GM19238 (cell line): ENCODE measurements at regions not wholly inside any gene's neighbourhood (a gene's known extent, or its start where the extent isn't known, plus 50 kb on each side); places are given as distances from the start of the nearest gene placed in this dataset.

ENCODE experiments used
- DNase-seq: peaks from one replicate; pipeline ENCODE4 v3.0.0; 2011; ENCODE audit warnings: low spot score; ENCODE audit not compliant: insufficient read length

DNA sequence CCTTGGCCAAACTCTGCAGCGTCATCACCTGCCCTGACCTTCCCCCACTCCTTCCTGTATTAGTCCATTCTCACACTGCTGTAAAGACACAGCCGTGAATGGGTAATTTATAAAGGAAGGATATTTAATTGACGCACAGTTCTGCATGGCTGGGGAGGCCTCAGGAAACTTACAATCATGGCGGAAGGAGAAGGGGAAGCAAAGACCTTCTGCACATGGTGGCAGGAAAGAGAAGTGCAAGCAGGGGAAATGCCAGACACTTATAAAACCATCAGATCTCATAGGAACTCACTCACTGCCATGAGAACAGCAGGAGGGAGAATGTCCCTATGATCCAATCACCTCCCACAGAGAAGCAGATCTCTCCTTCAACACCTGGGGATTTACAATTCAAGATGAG lies 408.5 kb downstream of the PTPRU start:
- DNase-seq = no peak

DNA sequence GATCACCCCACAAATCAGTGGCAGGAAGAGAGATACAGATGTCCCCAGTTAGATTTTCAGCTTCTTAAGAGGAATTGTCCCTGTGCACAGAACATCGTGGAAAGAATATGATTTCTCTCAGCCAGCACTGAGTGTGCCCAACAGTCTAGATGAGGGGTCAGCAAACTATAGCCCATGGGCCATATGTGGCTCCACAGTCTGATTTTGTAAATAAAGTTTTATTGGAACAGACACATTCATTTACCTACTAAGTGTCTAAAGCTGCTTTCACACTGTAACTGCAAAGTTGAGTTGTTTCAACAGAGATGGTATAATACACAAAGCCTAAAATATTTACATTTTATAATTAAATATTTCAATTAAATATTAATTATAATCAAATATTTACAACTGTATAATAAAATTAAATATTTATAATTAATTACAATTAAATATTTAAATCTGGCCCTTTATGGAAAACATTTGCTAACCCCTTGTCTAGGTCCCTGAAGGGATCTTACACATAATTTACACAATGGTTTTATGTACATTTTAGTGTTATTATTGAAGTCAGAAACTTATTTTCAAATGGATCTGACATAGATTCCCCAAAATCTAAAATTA lies 407.6 kb downstream of the PTPRU start:
- DNase-seq = no peak

DNA sequence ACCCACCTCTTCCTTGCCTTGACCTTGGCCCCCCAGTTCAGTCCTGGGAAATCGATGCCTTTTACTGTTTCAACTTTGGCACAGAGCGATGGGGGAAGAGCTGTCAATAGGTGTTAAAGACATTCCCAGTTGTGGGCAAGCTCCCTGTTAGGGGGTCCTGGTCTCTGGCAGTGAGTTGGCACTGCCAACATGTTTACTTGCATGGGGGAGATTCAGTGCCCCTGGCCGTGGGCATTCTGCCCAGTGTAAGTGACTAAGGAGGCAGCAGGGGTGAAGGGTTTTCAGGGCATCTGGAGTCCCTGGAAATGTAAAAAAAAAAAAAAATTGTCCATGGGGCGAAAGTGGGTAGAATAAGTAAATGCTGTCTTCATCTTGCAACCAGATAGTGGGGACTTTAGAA lies 407.0 kb downstream of the PTPRU start:
- DNase-seq = no peak

DNA sequence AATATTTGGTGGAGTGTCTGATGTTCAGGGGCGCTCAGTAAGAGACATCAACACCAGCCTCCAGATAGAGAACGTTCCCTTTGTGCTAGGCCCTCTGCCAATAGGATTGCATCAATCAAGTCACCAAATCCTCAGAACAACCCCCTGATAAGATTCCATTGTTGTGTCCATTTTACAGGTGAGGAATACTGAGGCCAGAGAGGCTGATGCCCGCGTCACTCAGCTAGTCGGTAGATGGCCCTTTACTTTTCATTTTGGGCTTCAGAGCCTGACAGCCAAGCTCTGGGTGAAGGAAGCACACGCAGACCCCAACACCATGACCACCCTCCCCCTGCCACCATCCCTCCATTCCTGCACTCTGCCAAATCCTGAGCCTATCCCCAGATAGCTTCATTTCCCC lies 406.2 kb downstream of the PTPRU start:
- DNase-seq = no peak

DNA sequence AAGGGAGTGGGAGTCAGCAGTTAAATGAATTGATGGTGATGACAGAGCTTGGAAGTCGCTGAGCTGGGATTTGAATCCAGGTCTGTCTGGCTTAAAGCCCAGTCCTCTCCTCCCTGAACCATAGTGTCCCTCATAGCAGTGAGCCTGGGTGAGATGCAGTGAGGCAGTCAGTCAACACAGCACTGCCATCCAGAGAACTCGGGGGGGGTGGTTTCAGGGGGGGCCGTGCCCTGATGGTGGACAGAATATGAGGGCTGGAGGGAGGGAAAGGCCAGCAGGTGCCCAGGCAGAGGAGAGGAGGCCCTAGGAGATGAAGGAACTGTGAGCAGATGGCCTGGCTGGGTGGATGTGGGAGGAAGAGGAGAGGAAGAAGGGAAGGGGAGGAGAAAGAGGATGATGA lies 405.6 kb downstream of the PTPRU start:
- no peak for DNase-seq

DNA sequence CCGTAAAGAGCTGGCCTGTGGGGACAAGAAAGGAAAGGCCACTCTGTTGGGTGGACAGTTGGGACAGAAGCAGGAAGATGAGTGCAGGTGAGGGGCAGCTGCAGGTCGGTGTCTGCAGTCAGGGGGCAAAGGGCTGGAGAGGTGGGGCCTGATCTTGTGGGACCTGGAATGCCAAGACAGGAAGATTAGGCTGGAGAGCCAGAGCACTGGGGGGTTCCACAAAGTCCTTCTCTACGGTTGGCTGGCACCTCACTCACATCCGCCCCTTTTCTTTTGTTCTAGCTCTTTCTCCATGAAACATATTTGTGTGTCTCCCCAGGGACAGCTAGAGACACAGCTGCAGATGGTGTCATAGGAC lies 404.1 kb downstream of the PTPRU start:
- no peak for DNase-seq

DNA sequence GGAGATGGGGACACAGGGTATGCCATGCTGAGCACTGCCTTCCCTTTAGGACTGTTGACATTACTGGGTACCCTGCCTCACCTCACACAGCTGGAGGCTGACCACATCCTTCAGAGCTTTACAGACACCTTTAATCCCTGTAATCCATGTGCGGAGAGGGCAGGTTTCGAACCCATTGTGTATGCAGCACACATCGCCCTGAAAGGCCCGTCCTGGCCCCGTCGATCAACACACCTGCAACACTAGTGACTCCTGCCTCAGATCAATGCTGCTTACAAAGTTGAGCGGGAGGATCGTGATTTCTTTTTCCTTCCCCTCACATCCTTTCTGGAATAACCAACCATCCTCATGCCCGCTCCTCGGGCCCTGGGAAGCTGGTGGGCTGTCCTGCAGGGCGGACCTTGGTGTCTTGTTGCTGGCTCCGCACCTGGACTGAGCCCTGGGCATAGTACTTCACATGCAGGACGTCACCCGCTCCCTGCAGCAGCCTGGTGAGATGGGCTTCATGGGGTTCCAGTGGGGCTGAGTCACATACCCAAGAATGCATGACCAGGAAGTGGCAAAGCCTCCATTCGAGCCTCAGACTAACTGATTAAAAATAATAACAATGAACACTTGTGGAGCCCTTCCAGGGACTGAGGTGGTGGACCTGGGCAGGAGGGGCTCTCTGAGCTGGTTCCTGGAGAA lies 403.6 kb downstream of the PTPRU start:
- DNase-seq = no peak

DNA sequence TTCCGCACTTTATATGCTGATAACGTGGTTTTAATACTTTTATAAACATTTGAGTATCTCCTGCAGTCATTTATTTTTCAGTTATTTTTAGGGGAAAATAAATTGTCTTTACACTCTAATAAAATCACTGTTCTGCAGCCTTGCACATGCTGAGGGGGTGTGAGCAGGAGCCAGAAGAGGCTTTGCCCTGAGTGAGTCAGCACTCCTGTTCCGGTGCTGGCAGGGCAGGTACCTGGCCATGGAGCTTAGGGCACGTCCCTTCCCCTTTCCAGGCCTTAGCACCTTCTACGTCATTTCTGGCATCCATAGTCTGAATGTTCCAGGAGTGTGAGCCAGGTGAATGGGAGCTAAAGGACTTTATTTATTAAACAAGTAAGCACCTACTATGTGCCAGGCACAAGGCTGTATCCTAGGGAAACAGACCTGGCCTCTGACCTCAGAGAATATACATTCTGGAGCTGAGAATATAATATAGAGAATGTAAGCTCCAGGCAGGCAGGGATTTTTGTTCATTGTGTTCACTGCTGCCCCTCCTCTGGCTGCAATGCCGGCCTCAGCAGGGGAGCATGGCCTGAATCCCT lies 402.9 kb downstream of the PTPRU start:
- no peak for DNase-seq

DNA sequence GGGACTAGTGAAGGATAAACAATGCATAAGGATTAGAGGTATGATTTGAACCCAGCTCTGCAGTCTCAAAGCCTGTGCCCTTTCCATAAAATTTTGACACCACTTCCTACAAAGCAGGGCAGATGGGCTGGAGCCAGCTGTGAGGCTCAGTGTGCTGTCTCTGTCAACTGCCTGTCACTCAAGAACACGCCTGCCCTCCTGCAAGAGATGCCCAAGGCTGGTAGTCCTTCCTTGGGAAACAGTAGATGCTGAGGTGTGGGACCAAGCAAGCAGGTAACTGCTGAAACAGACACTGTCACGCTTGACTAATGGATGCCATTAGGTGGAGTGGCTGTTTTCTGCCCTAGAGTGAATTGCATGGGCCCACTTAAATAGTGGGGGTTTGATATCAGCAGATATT lies 402.0 kb downstream of the PTPRU start:
- no peak for DNase-seq

DNA sequence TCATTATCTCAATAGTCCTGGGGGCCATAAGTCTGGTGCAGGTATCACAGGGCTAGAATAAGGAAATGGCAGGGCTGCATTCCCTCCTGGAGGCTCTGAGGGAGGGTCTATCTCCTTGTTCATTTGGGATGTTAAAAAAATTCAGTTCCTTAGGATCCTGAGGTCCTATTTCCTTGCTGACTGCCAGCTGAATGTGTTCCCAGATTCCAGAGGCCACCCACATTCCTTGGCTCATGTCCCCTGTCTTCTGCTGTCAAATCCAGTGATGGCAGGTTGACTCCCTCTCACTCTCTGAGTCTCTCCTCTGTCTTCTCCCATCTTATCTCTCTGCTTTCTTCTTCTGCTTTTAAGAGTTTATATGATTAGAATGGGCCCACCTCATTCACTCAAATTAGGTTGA lies 400.6 kb downstream of the PTPRU start:
- DNase-seq = no peak

DNA sequence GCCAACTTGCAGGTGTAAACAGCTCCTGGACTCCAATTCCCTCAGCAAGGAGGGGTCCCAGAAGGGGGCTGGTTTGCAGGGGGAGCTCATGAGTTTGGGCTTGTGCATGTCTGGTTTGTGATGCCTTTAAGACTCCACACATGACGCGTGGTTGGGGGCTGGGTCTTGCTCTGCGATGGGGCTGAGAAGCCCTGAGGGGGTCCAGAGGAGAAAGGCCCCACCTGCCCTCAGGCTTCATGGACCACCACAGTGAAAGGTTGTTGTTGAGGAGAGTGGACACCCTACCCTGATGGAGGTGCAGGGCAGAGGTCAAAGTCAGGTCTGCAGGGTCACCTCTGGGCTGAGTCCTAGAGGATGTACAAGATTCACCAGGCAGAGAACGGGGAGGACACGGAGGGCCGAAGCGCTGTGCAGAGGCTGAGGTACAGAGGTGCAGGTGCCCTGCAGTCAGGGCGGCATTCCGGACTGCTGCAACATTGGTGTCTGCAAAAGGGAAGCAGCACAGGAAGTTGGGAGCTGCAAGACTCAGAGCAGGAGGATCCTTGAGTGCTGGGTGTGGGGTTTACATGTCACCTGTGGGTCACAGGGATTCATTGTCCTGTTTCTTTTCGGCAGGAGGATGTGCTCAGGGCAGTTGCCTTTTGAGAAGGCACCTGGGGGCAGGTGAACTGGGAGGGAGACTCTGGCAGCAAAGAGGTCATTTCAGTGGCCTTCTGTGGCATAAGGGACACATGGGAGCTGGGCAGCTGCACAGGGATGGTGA lies 399.4 kb downstream of the PTPRU start:
- no peak for DNase-seq

DNA sequence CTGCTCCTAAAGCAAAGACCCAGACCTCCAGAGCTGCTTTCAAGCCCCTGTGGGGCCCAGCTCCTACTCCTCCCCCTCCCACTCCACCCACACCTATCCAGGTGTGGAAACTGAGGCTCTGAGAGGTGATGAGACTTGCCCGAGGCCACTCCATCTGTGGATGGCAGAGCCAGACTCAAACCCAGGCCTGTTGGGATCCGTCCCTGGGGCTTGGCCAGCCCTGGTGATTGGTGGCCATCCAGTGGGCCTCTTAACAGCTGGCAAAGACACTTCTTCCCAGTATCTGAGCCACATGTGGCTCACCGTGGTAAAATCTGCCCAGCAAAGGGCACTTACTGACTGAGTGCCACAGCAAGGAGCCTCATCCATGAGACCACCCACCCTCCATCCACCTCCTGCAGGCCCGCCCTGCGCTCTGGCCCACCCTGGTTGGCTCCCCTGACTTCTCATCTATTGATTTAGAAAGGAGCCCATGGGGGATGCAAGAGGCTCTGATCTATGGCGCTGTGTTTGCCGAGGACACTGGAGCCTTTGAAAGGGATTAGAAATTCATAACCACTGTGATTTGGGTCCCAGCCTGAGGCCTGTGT lies 398.5 kb downstream of the PTPRU start:
- DNase-seq = no peak

DNA sequence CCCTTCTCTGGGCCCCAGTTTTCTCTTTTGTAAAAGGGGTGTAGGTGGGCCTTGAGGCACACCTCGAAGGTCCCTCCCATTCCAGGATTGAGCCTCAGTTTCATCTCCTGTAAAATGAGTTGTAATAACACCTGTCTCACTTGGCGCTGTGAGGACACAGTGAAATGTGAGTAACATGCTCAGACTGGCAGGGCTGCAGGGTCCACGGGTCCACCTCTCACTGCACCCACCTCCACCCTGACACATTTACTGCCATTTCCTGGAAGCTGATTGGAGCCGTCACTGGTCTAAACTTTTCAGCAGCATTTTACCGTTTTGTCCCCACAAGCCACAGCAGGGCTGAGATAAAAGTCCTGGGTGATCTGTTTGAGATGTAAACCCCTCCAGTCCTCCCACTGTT lies 398.0 kb downstream of the PTPRU start:
- DNase-seq = no peak

DNA sequence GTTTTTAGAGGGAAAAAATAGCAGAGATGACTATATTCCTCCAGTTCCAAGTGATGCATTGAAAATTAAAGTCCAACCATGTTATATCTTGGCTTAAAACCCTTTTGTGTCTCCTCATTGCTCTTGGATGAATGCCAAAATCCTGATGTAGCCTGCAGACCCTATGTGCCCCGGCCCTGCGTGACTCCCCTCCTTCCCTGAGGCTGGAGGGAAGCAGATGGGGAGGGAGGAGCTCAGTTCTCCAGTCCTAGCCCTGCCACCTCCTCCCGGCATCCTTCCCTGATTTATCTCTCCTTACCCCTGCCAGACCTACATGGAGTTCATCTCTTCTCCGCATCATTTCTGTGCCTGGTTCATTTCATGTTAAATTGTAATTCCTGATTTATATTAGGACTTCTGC lies 397.4 kb downstream of the PTPRU start:
- no peak for DNase-seq

DNA sequence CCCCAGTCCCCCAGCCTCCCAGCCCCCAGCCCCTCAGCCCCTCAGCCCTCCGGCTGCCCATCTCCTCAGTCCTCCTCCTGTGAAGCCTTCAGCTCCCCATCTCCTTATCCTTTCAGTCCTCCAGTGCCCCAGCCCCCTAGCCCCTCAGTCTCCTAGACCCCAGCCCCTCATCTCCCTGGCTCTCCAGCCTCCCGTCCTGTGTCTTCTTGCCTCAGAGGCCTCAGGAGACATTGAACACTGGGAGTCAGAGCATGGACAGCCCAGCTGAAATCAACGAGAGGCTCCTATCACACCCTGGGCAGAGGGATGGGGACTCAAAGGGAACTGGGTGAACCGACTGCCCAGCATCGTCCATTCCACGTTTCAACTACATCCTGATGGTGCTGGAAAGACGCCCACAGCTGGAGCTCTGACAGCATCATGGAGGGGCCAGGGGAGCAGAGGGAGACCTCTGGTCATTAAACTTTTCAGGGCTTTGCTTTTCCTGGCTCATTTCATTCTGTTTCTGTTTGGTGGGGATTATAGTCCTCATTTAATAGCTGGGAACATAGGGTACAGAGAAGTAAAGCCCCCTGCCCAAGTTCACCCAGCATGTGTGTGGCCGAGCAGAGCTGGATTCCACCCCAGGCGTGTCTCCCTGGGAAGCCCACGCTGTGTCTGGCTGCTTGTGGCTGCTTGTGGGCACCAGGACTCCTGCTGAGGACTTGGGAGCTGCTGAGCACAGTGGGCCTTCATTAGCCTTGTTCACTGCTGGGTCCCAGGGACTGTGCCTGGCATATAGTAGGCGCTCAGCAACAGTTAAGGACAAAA lies 396.7 kb downstream of the PTPRU start:
- DNase-seq = no peak

DNA sequence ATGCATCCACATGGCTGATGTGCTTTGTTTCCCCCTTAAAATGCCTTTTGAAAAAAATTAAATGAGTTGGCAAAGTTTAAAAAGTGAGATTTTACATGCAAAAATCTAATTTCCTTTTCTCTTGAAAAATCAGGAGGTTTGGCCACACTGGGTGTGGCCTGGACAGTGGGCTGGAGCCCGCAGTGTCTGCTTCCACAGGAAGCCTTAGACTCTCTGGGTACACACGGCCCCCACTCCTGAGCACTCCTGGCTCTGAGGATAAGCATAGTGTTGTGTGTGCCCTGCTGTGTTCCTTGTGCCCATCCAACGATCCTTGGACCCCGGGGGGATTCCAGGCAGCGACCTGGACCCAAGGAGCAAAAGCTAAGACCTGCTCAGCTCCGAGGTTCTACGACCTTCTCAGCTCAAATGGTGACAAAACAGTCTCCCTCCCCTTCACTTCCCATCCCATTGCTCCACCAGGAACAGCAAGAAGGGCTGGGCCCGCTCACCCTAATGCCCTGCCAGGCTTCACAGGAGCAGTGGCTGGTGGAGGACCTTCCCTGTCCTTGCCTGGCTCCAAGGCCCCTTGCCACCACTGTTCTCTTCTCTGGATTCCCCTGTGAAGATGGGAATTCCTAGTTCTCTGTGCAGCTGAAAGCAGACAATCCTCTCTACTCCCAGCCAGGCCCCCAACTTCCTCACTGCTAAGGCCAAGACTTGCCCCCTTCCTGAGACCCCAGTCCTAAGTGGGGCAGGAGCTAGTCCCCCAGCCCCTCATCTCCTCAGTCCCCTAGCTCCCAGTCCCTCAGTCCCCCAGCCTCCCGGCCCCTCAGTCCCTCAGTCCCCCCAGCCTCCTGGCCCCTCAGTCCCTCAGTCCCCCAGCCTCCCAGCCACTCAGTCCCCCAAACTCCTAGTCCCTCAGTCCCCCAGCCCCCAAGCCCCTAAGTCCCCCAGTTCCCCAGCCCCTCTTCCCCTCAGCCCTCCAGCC lies 395.8 kb downstream of the PTPRU start:
- DNase-seq = no peak

DNA sequence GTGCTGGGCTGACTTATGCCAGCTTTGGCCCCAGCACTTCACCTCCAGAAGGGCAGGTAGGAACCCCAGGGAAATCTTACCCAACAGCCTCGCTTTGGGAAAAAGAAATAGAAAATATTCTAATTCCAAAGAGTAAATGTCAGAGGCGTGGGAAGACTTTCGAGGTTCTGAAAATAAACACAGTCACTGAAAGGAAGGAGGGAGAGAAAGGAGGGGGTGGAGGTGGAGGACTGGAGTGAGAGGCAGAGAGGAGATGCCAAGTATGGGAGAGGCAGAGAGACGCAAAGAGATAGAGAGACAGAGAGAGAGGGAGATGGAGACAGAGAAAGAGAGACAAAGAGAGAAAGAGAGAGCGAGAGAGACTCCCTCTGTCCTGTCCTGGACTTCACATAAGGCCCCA lies 395.0 kb downstream of the PTPRU start:
- no peak for DNase-seq

DNA sequence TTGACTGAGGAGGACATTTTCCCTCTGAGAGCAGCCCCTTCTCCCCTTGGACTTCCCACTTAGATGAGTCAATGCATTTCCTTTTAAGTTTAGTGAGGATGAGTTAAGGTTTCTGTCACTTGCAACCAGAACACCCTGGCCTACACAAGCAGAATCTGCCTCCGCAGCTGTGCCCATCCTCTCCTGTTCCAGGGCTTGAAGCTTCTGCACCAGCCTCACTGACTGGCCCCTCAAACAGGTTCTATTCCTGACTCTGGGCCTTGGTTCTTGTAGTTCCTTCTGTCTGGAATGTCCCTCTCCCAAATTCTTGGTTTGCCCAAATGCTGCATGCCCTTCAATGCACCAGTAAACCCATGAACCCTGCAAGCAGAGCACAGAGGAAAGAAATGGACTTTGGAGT lies 394.4 kb downstream of the PTPRU start:
- no peak for DNase-seq

DNA sequence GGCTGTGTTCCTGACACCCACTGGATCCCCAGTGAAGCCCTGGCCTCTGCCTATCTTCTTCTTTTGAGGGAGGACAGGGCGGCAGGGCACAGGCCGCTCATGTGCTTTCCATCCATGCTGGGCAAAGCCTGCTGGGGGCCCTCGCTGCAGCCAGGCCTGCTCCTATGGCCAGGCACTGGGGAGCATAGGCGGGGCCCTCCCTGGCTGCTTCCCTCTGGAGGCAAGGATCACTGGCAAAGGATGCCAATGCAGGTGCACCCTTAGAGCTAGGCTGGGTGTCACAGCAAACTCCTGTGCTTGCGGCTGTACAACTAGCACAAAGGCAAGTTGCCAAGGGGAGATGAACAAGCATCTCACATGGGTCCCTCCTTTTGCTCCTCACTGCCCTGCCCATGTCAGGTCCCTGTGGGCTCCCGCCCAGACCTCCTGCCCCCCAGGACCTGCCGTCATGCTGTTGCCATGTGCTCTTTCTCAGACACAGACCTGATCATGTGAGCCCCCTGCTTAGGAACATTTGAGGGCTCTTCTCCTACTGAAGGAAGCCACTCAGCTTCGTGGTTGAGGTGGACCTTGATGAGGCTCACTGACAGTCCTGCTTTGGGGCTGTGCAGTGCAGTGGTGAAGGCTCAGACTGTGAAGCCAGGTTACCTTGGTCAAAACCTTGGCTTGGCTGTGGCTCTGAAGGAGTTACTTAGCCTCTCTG lies 393.6 kb downstream of the PTPRU start:
- no peak for DNase-seq

DNA sequence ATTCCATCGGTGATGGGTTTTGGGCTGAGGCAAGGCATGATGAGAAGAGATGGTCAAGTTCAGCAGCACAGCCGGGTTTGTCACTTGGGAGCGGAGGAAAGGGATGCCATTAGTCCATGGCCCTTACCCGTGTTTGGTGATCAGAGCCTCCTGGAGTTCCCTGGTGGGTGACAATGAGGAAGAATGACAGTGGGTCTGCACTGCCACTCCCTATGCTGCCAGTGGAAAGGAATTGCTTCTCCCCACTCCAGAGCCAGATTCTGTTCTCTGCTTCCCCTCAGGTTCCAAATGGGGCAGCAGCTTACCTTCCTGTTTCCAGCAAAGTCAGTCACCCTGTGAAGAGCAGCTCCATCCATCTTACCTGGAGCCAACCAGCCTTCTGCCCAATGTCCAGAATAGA lies 393.1 kb downstream of the PTPRU start:
- DNase-seq = no peak
